Fibroblast of pulmonary artery (primary cell): ENCODE measurements at regions not wholly inside any gene's neighbourhood (a gene's known extent, or its start where the extent isn't known, plus 50 kb on each side); places are given as distances from the start of the nearest gene placed in this dataset.
"Not testable (repeated sequence)": the region's sequence is repeated elsewhere in the genome, so short reads cannot be mapped to it uniquely, and the experiment has no call there.

Source experiments
- DNase-seq: peaks from one replicate; pipeline ENCODE4 v3.0.0-alpha.2; 2010; ENCODE audit warnings: low read depth
- H3K4me3 ChIP-seq: replicated peaks from 2 replicates; pipeline ENCODE4 v1.5.1; 2011; ENCODE audit warnings: low read depth, mild to moderate bottlenecking, control low read depth, low read length, moderate library complexity
- TF ChIP-seq, protein P1 (sequence below): IDR thresholded peaks from 2 replicates; pipeline ENCODE4 v1.5.1; 2011; ENCODE audit warnings: mild to moderate bottlenecking, control low read depth, low read length, inconsistent platforms; ENCODE audit errors: missing control alignments

GRCh38 chr13:39928261-39928660, 272.8 kb downstream of the COG6 start:
- no peak overlapping the region for H3K4me3 ChIP-seq
- TF ChIP-seq, protein P1, sequence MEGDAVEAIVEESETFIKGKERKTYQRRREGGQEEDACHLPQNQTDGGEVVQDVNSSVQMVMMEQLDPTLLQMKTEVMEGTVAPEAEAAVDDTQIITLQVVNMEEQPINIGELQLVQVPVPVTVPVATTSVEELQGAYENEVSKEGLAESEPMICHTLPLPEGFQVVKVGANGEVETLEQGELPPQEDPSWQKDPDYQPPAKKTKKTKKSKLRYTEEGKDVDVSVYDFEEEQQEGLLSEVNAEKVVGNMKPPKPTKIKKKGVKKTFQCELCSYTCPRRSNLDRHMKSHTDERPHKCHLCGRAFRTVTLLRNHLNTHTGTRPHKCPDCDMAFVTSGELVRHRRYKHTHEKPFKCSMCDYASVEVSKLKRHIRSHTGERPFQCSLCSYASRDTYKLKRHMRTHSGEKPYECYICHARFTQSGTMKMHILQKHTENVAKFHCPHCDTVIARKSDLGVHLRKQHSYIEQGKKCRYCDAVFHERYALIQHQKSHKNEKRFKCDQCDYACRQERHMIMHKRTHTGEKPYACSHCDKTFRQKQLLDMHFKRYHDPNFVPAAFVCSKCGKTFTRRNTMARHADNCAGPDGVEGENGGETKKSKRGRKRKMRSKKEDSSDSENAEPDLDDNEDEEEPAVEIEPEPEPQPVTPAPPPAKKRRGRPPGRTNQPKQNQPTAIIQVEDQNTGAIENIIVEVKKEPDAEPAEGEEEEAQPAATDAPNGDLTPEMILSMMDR = no peak
- no peak for DNase-seq

GRCh38 chr13:39929583-39929982, 274.1 kb downstream of the COG6 start:
- no peak overlapping the region for H3K4me3 ChIP-seq
- TF ChIP-seq, protein P1 = no peak
- DNase-seq = no peak

DNA sequence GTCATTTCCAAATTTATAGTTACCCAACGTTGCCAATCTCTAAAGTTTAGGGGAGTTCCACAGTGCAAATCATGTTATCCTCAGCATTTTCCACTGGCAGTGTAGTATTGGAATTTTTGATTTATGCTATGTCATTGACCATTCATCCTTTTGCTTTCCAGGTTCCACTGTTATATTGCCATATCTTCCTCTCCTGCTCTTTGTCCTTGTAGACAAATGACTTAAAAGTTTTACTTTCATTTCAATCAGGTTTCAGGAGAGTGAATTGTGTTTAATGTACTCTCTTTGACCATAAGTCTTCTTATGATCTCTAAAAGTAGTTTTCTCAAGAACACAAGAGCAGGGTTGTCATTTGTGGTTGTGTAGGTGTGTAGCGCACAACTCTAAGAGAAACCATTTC, 274.6 kb downstream of the COG6 start:
- DNase-seq = no peak
- no peak overlapping the region for H3K4me3 ChIP-seq
- TF ChIP-seq, protein P1 = no peak

DNA sequence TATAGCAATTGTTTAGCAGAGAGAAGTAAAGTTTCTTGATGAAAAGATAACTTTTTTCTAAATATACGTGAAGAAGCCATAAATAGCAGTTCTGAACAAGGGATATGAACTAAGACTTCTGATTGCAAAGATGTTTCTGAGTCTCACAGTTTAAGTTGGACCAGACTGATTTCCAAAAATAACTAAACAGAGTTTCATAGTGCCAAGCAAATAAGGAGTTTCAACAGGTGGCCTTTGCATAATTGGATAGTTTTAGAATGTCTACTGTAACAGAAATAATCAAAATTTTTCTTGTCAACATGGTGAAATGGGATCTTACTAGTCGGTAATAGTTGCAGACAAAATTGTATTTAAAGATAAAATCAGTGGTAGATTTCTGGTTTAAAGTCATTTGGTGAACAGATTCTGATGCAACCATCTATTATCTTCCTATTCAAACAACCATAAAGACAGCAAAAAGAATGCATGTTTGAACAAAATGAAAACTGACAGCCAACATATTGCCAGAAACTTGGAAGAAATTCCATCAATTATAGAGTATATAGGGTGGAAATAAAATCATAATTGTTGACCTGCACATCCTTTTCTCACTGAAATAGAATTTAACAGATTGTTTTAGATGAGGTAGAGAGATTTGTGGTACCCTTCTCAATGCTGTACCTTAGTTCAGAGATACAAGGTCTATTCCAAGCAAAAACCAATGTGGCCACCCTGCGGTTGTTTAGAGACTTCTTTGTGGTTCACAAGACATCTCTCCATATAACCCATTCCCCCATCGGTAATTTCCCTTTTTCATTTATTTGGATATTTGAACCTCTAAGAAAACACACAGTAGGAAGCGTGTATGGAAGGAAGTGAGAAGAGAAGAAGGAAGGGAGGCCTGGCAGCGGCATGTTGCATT, 275.3 kb downstream of the COG6 start:
- TF ChIP-seq, protein P1 = no peak
- no peak overlapping the region for H3K4me3 ChIP-seq

DNA sequence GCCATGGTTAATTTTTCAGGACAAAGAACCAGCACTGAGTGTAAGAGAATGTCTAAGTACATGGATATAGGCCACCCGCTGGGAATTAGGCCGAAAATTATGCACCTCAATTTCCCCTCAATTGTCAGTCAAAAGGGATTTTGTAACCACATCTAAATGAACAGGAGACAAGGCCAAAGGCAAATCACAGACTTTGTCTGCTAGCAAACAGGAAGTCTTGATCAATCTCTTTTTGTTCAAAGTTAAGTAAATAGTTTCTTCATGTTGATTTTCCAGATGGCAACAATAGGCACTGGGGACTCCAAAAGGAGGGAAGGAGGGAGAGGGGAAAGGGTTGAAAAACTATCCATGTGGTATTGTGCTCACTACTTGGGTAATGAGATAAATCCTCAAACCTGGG, 276.0 kb downstream of the COG6 start:
- no peak overlapping the region for H3K4me3 ChIP-seq
- no peak for DNase-seq
- TF ChIP-seq, protein P1 = no peak

More for the DNA sequence above, 275.3 kb downstream of the COG6 start:
- DNase-seq = no peak

- not testable (repeated sequence) for H3K4me3 ChIP-seq
Measured at GRCh38 chr13:39932514-39932913, 277.1 kb downstream of the COG6 start.

GRCh38 chr13:39935155-39935554, 279.7 kb downstream of the COG6 start:
- TF ChIP-seq, protein P1 = no peak
- H3K4me3 ChIP-seq = no peak overlapping the region
- DNase-seq = no peak

More at GRCh38 chr13:39932514-39932913, 277.1 kb downstream of the COG6 start:
- not testable (repeated sequence) for DNase-seq
